ENCODE measurements at regions not wholly inside any gene's neighbourhood (a gene's known extent, or its start where the extent isn't known, plus 50 kb on each side); places are given as distances from the start of the nearest gene placed in this dataset.

DNA sequence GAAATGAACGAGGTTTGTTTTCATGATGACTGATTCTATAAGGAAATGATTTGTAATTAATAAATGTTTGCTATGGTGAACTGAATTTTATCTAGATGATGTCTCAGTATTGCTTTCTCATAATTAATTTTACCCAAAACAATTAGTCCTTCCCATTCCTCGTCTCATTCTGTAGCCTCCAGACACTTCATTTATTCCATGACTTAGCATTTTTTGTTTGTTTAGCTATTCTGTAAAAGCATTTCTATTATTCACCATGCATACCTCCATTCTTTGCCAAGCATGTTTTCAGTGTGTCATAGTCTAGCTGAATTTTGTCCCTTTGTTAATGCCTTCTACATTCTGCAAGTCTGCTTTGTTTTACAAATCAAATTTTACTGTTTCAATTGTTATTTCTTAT is 137.4 kb upstream of the RPL10L start:
- intact Hi-C loops (cut with DNase I) = no loop called here
- Histone ChIP-seq H3K36me3 (ENCODE audit: control insufficient read depth in 2 of 3, insufficient read depth in 3 of 3, low read length in 3 of 3) (no peaks in the 10 kb centered on the region), H3K4me3 (ENCODE audit: low read length in 3 of 3) (no peak overlapping the region), H3K9me3 (ENCODE audit: control insufficient read depth in 2 of 3, insufficient read depth in 1 of 3, low read length in 3 of 3) (no peaks in the 10 kb centered on the region), H3K27ac (ENCODE audit: low read depth in 2 of 2, low read length in 2 of 2) (no peak overlapping the region), H3K27me3 (ENCODE audit: control insufficient read depth, insufficient read depth, low read length) (no peaks in the 10 kb centered on the region), H3K4me1 (ENCODE audit: control insufficient read depth in 2 of 3, insufficient read depth in 2 of 3, low read depth in 1 of 3, low read length in 3 of 3) (no peaks in the 10 kb centered on the region), H3K9ac (ENCODE audit: low read length in 3 of 3) (no peak overlapping the region)
- no peak for FAIRE-seq
- TF ChIP-seq, protein P1, sequence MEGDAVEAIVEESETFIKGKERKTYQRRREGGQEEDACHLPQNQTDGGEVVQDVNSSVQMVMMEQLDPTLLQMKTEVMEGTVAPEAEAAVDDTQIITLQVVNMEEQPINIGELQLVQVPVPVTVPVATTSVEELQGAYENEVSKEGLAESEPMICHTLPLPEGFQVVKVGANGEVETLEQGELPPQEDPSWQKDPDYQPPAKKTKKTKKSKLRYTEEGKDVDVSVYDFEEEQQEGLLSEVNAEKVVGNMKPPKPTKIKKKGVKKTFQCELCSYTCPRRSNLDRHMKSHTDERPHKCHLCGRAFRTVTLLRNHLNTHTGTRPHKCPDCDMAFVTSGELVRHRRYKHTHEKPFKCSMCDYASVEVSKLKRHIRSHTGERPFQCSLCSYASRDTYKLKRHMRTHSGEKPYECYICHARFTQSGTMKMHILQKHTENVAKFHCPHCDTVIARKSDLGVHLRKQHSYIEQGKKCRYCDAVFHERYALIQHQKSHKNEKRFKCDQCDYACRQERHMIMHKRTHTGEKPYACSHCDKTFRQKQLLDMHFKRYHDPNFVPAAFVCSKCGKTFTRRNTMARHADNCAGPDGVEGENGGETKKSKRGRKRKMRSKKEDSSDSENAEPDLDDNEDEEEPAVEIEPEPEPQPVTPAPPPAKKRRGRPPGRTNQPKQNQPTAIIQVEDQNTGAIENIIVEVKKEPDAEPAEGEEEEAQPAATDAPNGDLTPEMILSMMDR (IDR thresholded peaks at IDR 0.05; ENCODE audit: borderline replicate concordance, extremely low read depth, insufficient read depth) = no peak
- no peak for DNase-seq

DNA sequence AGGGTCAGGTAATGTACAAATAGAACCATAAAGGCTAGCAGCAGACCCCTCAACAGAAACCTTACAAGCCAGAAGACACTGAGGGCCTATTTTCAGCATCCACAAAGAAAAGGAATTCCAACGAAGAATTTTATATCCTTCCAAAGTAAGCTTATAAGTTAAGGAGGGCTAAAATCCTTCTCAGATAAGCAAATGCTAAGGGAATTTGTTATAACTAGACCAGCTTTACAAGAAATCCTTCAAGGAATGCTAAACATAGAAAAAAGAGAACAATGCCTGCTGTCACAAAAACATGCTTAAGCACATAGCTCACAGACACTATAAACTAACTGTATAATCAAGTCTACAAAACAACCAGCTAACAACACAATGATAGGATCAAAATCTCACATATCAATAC is 130.7 kb upstream of the RPL10L start:
- Histone ChIP-seq H3K4me1 (ENCODE audit: control insufficient read depth in 2 of 3, insufficient read depth in 2 of 3, low read depth in 1 of 3, low read length in 3 of 3) (no peaks in the 10 kb centered on the region), H3K27me3 (ENCODE audit: control insufficient read depth, insufficient read depth, low read length) (no peaks in the 10 kb centered on the region), H3K9ac (ENCODE audit: low read length in 3 of 3) (no peak overlapping the region), H3K36me3 (ENCODE audit: control insufficient read depth in 2 of 3, insufficient read depth in 3 of 3, low read length in 3 of 3) (no peaks in the 10 kb centered on the region), H3K9me3 (ENCODE audit: control insufficient read depth in 2 of 3, insufficient read depth in 1 of 3, low read length in 3 of 3) (peaks cover 0 to 14% (median 0%) of the 10 kb centered on the region in 3 donors), H3K27ac (ENCODE audit: low read depth in 2 of 2, low read length in 2 of 2) (no peak overlapping the region), H3K4me3 (ENCODE audit: low read length in 3 of 3) (no peak overlapping the region)
- FAIRE-seq (no peak), DNase-seq (no peak)
- TF ChIP-seq, protein P1 (IDR thresholded peaks at IDR 0.05; ENCODE audit: borderline replicate concordance, extremely low read depth, insufficient read depth) = no peak
- intact Hi-C loops (cut with DNase I) = no loop called here

DNA sequence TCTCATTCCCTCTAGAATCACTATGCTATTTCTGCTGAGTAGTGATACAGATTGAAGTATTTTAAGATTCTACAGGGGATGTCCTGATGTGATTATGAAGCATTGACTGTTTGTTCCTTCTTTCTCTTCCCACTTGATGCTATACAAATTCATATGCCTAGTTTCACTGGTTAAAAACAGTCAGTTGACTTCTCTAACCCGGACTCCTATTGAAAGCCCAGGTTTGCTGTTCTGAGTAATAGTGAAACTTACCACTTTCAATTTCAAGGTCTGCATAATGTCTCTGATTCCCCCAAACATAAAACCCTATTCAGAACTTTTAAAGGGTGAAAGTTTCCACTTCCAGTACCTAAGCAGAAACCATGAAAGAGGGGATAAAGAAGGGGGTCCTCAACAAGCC is 117.7 kb upstream of the RPL10L start:
- no peak overlapping the region for H3K27ac ChIP-seq (ENCODE audit: low read depth in 2 of 2, low read length in 2 of 2)
- TF ChIP-seq, protein P1 (IDR thresholded peaks at IDR 0.05; ENCODE audit: borderline replicate concordance, extremely low read depth, insufficient read depth) = no peak
- no peaks in the 10 kb centered on the region for H3K36me3 ChIP-seq (ENCODE audit: control insufficient read depth in 2 of 3, insufficient read depth in 3 of 3, low read length in 3 of 3)
- no peaks in the 10 kb centered on the region for H3K27me3 ChIP-seq (ENCODE audit: control insufficient read depth, insufficient read depth, low read length)
- no peak overlapping the region for H3K4me3 ChIP-seq (ENCODE audit: low read length in 3 of 3)
- FAIRE-seq (no peak), DNase-seq (no peak)
- intact Hi-C loops (cut with DNase I) = no loop called here
- no peak overlapping the region for H3K9ac ChIP-seq (ENCODE audit: low read length in 3 of 3)
- no peaks in the 10 kb centered on the region for H3K4me1 ChIP-seq (ENCODE audit: control insufficient read depth in 2 of 3, insufficient read depth in 2 of 3, low read depth in 1 of 3, low read length in 3 of 3)
- H3K9me3 ChIP-seq (ENCODE audit: control insufficient read depth in 2 of 3, insufficient read depth in 1 of 3, low read length in 3 of 3) = no peaks in the 10 kb centered on the region

DNA sequence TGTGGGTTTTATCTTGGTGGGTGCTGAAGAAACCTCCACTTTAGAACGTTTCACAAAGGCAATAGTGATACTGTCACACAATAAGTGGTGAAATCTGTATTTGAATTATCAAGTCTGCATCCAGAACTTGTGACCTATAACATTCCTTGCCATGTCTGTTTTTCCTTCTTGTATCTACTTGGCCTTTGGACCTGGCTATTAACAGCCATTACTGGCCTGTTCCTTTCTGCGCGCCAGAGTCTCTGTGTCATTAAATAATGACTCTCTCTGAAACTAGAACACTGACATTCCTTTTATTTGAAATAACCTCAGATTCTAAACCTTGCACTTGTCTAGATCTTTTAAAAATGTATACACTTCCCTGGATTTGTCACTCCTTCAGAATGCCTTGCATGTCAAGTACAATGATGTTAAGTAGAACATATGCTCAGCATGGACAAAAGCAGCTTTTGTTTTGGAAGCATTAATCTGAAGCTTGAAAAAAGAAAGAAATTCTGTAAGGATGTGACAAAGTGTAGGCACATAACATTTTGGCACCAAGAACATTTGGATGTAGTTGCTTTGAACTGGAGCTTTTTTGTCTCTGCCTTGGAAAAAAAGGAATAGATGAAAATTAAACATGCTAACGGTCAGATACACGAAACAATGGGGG is 95.5 kb upstream of the RPL10L start:
- Histone ChIP-seq H3K36me3 (ENCODE audit: control insufficient read depth in 2 of 3, insufficient read depth in 3 of 3, low read length in 3 of 3) (no peaks in the 10 kb centered on the region), H3K27me3 (ENCODE audit: control insufficient read depth, insufficient read depth, low read length) (no peaks in the 10 kb centered on the region), H3K27ac (ENCODE audit: low read depth in 2 of 2, low read length in 2 of 2) (no peak overlapping the region), H3K9me3 (ENCODE audit: control insufficient read depth in 2 of 3, insufficient read depth in 1 of 3, low read length in 3 of 3) (no peaks in the 10 kb centered on the region), H3K4me3 (ENCODE audit: low read length in 3 of 3) (no peak overlapping the region), H3K9ac (ENCODE audit: low read length in 3 of 3) (no peak overlapping the region), H3K4me1 (ENCODE audit: control insufficient read depth in 2 of 3, insufficient read depth in 2 of 3, low read depth in 1 of 3, low read length in 3 of 3) (no peaks in the 10 kb centered on the region)
- intact Hi-C loops (cut with DNase I) = no loop called here
- DNase-seq (no peak), FAIRE-seq (no peak)
- TF ChIP-seq, protein P1 (IDR thresholded peaks at IDR 0.05; ENCODE audit: borderline replicate concordance, extremely low read depth, insufficient read depth) = no peak
